Activated CD4-positive, alpha-beta T cell treated with anti-CD3 and anti-CD28 coated beads, Interleukin-2, amount 50 U/mL, for 1 hour (primary cell): ENCODE measurements at regions not wholly inside any gene's neighbourhood (a gene's known extent, or its start where the extent isn't known, plus 50 kb on each side); places are given as distances from the start of the nearest gene placed in this dataset.

Experiments
- DNase-seq: peaks from one replicate; pipeline ENCODE4 v3.0.0-alpha.2; 2020

DNA sequence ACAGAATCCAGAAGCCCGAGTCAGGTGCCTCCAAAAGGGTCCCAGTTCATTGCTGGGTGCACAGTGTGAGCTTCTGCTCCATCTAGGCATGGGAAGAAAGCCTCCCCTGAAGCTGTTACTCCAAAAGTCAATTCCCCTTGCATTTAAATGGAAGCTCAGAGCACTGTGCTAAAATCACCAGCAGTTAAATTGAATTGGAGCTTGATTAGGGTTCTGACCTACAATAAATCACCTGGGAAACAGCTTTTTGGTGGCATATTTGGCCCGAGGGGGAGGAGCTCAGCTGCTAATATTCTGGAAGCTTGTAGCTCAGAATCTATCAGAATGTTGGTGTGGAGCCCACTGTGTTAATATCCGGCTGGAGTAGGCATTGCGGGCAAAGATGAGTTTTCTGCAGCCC is 87.1 kb upstream of the RGMA start:
- no peak for DNase-seq

DNA sequence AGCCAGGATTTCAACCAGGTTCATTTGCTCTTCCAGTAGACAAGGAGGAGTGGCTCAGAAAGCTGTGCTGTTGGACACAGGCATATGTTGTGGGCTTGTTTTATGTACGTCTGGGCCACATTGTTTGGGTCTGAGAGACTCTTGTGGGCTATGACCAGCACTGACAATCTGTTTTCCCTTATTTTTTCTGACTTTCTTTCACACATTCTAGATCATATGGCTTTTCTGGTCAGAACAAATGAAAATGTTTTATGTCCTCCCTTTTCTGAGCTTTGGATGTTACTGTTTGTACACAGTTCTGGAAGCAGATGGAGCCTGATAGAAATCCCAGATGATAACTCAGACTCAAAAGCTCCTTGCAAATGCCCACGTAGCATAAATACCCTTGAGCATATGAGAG is 85.8 kb upstream of the RGMA start:
- no peak for DNase-seq

DNA sequence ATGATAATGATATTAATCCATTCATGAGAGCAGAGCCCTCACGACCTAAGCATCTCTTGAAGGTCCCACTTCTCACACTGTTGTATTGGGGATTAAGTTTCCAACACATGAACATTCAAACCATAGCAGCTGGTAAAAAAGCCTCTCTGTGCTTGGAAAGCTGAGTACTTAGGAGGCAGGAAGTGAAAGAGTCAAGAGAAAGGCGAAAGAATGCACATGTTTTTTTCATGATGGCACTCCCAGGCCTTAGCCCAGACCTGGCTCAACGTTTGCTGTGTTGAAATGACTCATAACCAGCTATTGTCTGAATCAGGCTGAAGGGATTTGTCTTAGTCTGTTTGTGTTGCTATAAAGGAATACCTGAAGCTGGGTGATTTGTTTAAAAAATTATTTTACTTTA is 84.4 kb upstream of the RGMA start:
- no peak for DNase-seq

DNA sequence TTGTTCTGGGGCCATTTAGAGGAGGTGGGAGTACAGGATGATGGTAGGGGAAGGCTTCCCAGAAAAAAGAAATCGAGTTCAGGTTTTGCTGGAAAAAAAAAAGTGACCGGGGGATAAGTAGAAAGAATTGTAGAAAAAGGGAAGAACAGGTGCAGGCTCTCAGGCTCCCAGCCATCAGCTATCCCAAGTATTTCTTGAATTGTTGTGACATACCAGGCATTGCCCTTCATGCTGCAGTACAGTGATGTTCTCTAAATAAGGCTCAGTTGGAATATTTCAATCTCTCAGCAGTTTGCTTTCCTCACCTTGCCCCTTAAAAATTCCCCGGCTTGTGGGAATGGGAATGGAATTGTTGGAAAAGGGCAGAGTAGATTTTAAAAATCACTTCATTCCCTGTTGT is 82.5 kb upstream of the RGMA start:
- no peak for DNase-seq

DNA sequence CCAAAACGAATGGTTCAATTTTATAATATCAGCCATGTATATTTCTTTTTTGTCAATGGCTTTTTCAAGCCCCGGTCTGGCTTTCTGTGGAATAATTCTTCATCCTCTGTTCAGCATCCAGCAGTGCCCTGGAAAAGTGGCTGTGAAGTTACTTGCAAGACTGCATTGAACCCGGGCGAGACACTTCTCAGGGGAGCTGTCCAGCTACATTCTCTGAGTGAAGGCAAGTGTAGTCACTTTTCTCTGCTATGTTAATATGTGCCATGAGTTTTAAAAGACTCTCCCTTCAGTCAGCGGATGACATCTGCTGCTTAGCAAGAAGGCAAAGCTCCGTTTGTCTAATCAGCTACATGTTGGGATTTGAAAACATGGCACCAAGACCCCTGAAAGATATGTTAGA is 81.3 kb upstream of the RGMA start:
- DNase-seq, result no peak

DNA sequence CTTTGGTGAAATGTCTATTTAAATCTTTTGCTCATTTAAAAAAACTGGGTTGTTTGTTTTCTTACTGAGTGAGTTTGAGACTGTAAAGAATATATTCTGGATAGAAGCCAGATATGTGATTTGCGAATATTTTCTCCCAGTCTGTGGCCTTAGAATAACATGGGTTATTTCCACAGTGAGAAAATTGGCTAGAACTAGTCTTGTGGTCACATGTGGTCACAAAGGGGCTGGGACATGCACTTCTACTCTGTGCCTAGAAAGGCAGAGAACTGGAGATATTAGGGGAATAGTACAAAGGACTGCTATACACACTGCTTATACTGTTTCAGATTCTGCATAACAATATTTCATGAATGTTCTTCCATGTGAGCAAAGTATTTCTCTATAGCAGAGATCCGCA is 79.9 kb upstream of the RGMA start:
- DNase-seq, result no peak

DNA sequence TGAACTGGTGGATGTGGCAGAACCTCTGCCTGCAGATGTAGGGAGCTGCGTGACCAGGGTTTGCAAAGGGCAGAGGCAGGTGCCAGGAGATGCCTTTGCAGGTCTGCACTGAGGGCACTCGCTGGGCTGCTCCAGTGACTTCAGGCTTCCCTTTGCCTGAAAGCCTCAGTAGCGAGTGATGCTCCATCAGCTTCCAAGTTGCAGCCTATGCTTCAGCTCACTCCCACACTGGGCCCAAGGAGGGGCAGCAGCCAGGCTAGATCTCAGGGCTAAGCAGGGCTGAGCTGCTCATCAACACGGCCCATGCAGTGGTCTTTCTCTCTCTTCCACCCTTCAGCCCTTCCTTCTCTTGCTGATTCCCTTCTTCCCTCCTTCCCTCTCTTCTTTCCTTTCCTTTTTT is 78.3 kb upstream of the RGMA start:
- no peak for DNase-seq

DNA sequence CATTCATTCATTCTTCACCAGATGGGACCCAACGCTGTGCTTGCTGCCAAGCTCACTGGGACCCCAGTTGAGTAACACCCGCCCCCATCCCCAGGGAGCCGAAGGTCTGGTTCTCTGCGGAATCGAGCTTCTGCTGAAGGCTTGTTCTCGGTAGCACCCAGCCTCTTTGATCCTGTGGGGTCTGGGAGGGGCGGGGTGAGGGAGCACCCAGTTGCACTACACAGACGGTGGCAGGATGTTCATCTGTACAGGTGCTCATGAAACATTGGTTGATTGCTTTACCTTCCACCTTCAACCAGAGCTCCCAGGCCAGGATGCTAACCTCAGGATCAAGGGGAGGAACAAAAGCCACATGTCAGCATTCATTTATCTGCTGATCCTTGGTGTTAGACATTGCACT is 77.7 kb upstream of the RGMA start:
- DNase-seq, result no peak

DNA sequence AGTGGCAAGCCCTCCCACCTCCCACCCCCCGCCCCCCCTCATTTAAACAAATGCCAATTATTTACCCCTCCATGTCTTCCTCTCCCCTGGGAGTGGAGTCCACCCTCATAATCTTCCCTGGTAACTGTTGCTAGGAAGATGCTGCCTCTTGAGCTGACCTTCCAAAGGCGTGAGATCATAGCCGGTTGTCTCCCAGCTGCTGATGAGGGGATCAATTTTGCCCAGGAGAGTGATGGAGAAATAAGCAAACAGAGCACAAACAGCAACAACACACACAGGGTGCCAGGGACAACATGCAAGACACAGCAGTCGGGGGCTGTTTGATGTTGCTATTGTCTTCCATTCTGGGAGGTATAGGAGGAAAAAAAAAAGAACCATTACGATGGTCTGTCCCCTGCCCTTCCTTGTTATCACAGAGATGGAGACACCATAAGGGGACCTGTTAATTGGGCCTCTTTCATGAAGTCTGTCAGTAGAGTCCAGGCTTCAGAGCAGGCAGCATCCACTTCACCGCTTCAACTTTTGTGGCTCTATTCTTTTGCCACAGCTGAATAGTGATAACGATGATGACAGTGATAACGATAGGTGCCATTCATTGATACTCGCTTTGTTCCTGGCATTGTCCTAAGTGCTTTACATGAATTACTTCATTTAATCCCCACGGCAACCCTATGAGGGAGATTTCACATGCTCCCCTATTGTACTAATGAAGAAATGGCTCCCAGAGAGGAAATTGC is 76.9 kb upstream of the RGMA start:
- DNase-seq, result no peak

DNA sequence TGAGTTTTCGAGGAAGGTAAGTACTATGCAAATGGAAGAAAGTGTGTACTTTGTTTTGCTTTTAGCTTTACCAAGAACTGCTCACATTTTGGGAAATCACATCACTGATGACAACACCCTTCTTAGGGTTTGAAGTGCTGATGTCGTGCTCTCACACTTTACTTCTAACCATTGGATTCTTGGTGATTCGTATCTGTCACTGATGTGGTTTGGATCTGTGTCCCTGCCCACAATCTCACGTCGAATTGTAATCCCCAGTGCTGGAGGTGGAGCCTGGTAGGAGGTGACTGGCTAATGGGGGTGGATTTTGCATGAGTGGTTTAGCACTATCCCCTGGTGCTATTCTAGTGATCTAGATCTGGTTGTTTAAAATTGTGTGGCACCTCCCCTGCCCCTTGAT is 75.4 kb upstream of the RGMA start:
- no peak for DNase-seq

DNA sequence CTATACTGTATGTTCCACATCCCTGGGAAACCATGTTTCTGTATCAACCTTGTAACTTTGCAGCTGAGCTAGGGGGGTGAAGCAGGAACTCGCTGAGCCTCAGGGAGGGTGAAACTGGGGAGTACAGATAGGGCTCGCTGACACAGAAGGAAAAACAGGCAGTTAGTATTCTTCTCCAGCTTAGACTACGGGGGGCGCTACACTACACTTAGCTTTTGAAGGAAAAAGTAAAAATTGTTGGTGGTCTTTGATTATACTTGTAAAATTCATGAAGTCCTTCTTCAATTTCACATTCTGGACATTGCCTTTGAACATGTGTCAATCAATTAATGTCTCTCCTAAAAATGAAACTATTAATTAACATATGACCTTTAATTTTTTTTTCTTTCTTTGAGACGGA is 73.5 kb upstream of the RGMA start:
- no peak for DNase-seq

DNA sequence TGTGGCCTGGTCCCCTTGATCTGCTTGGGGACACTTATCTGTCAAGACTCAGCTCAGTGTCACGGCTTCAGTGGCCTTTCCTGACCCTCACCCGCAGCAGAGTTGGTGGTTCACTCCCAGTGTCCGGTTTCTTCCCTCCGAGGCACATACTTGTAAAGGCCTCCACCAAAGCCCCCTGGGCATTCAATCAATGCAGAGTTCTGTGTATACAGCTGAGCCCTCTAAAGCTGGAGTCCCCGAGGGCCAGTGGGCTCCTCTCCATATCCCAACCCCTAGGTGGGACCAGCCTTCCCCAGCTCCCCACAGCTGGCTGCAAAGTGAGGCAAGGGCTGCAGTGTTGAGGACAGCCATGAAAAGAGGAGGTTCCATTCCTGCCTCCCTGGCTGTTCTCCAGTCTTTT is 70.9 kb upstream of the RGMA start:
- DNase-seq, result no peak

DNA sequence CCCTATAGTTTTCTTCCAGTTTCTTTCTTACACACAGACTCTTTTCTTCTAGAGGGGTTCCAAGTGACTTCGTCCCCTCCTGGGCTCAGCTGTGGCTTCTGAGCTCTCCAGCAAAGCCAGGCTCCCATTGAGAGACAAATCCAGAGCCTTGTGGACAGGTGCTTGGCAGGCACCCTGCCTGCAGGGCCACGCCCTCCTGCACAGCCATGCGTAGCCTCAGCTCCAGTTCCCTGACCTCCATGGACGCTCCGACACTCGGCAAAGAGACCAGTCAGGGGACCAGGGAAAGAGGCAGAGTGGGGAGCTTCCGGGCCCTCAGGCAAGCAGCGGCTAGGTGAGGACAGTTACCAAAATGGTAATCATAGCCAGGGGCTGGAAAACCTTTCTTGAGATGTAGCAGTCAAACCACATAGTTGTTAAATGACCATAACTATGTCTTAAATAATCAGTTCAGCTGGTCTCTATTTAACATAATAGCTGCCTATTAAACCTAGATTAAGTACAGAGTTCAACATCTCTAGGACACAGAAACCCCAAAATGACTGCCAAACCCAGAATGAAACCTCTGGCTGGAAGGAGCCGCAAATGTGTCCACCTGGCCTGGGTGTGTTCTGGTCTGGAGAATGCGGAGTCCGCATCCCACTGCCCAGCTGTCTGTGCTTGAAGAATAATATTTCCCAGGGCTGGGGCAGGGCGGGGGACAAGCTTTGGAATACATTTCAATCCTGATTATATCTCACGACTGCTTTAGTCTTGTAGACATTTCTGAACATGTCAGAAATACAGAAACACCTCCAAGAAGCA is 69.3 kb upstream of the RGMA start:
- no peak for DNase-seq

DNA sequence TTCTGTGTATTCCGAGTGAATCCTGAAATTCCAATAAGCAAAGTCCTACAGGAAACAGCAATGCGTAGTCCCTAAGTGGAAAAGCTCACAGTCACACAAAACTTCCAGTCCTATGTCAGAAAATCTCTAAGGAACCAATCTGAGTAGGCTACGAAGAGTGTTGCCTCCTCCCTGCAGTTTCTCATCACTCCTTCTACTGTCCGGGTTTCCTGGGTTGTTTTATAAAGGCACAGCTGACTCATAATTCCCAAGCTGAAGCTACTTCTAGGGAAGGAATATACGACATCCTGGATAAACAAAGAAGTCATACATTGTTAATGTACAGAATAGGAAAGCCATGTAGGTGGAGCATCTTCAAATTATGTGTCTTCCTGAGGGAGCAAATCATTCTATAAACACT is 65.7 kb upstream of the RGMA start:
- DNase-seq, result no peak

DNA sequence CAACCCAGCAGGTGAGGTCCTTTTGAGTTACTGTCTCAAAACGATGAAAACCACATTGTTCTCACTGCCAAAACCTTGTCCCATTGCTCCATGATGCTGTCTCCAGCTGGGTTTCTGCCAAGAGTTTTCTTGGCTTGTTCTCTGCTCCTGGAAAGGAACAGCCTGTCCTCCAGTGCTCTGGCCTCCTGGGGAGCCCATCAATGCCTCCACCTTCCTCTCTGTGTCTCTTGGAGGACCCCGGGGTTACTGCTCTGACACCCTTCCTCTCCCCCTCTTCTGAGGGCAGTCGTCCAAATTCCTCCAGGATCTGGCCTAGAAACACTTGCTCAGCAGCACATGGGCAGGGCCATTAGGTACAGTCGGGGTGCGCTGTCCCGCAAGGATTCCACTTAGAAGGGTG is 63.9 kb upstream of the RGMA start:
- no peak for DNase-seq

DNA sequence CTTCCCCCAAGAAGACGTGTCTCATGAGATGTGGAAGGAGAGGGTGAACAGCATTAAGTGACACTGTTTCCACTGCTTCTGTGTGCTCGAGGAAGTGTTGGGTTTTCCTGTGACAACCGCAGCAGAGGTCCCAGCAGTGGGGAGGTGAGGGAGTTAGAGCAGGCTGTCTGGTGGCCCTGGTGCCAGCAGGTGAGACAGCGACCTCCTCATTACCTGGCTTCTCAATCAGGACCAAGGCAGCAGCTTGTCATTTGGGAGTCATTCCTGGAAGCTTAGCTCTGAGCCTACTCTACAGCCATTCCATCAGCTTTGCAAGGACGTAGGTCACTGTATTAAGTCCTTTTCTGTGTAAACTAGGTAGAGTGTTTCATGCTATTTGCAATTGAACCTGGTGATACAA is 63.3 kb upstream of the RGMA start:
- peak; percentile 15 for DNase-seq

DNA sequence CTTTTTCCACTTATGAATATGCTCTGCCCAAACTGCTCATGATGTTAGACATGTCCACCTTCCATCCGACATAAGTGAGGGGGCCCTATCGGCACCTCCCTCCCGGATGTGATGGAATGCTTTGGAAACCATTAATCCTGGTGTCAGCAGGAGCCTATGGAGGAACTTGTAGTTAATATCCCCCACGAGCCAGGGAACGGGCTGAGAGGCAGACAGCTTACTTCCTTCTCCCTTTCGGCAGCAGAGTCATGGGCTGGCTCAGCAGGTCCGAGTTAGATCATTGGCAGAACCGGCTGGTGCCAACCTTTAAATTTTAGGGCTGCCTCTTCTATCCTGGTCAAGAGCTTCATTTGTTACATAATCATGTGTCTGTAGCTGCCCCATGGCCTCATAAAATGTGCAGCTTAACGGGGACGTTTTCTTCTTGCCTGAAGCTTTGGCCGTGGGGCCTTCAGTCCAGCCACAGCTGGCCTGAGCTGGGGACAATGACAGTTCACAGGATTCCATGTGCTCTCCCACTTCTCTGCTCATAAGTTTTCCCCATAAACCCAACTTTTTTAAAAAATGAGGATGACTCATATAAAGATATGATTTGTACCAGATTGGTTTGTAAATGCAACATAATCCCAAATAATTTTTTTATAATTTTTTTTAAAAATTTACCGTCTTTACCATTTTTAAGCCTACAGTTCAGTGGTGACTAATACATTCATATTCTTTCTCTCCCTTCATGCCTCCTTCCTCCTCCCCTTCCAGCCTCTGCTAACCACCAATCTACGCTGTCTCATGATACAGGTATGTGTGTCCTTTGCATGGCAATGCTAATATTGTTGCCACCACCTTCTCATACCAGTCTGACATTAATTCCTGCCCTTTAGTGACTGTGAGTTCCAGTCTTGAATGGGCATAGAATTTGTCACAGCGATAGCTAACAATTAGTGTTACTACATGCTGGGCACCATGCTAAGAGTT is 62.2 kb upstream of the RGMA start:
- no peak for DNase-seq

DNA sequence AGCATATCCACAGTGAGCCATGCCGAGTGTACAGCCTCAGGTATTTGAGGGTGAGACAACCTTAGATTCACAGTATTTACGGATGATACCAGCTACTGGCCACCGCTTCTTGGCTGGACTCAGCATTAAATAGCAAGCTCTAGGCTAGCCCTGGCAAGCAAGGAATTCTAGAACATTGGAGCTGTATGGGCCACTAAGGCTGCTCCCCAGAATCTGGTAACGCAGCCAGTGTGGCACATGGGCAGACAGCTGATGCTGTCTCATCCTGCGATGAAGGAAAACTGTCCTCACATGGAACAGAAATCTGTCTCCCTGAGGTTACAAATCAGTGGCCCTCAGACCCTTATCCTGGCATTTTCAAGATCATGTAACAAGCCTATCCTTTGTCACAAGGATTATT is 57.6 kb upstream of the RGMA start:
- no peak for DNase-seq

DNA sequence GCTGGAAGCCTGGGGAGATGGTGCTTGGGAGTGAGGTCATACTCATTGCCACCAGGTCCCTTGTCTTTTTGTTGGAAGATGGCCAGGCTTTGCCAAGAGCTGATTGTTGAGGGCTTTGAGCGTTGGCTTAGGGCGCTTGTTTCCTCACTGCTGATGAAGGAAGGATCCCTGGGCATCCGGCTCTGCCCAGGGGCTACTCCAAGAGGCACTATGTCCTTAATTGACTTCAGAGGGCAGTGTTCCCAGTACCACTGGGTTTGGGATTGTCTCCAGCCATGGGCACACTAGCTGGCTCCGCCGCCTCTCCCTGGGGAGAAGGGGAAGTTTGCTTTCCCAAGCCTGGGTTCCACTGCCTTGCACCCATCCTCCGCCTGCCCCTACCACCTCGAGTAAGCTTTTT is 57.2 kb upstream of the RGMA start:
- no peak for DNase-seq

DNA sequence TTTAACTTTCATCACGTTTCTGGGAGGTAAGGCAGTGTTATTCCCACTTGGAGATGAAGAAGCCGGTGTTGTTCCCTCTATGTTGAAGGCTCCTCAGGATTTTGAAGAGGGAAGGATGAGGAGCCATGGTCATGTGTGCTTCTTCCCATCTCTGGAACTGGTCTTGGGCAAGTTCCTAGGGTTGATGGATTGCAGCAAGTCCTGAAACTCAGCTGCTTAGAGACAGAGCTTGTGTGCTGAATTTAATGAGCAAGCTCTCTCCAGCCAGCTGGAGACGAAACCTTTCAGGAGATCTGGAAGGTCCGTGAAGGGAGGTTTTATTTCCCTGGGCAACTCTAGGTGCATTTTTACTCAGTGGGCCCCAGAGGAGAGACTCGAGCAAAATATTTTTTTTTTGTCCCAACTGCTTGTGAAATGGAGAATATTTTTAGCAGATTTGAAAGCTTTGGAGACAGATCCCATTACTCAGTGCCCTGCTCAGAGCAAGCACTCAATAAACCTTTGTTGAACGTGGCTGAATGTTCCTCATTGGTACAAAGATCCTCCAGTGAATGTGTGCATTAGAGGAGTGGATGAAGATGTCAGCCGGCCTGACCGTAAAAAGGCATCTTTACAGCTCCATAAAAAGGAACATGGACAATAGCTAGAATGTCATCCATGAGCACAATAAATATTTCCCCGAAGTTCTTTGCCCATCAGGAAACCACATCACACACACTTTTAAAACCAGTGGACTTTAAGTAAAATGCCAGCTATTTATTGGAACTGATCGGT is 55.6 kb upstream of the RGMA start:
- DNase-seq, result no peak

DNA sequence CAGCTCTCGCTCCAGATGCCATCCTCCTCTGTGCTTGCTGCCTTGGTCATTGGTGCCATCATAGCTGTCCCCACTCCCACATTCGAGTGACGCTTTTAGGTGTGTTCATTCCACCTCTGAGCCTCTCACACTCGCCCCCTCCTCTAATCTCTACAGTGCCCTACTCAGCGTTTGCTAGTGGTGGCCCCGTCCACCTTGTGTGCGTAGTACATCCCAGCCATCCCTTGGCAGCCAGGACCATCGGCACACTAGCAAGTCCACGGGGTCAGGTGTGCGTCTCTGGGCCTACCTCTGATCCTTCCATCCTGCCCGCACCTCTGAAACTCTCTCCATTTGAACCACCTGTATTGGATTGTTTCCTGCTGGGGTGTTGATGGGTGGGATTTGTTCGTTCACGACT is 54.2 kb upstream of the RGMA start:
- DNase-seq, result no peak

DNA sequence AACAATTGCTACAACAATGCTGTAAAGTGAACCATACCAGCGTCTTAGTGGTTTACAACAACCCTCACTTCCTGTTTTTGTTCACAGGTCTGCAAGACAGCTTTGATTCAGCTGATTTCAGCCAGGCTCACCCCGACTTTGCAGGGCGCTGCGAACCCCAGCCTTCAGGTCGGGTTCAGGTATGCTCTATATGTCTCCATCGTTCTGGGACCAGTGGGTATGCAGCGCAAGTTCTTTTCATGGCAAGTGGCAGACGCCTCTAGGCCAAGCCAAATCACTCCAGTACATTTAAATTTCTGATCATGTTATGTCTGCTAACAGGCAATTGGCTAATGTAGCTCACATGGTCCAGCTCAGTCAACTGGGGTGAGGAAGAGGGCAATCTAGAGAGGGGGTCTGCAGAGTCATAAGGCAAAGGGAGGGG is 52.4 kb upstream of the RGMA start:
- peak; percentile 21 for DNase-seq

DNA sequence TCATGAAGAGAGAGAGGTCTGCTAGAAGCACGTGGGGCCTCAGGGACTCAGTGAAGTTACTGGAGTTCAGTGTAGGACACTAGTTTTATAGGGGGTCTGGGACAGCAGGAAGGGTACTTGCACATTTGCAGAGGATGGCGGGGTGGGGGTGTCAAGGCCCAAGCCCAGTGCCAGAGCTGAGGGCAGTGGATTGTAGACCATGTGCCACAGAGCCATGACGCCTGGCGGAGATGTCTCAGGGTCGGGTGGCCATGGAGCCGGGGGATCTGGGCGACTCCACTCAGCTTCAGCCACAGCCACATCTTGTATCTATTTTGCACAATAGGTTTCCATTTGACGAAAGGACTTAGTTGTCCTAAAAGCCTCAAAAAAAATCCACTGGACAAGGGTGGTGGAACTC is 50.4 kb upstream of the RGMA start:
- no peak for DNase-seq
